Breast epithelium (tissue), 3 donors: ENCODE measurements at regions not wholly inside any gene's neighbourhood (a gene's known extent, or its start where the extent isn't known, plus 50 kb on each side); places are given as distances from the start of the nearest gene placed in this dataset.

Experiments
- POLR2A ChIP-seq: fragments of 450-650 bp; IDR thresholded peaks from one replicate; pipeline ENCODE4 v1.6.1; 2016; ENCODE audit warnings: antibody characterized with exemption, mild to moderate bottlenecking, moderate library complexity
- POLR2AphosphoS5 ChIP-seq, 3 donors: sonication (generic); formaldehyde crosslinking; IDR thresholded peaks; one replicate each; pipeline ENCODE4 v1.6.1; 2017; ENCODE audit warnings: antibody characterized with exemption in 3 of 3
- TF ChIP-seq, protein P1 (sequence below), 3 donors: fragments of 450-650 bp; IDR thresholded peaks; one replicate each; pipeline ENCODE4 v1.5.1; 2016 to 2017; ENCODE audit warnings: antibody characterized with exemption in 3 of 3, mild to moderate bottlenecking in 3 of 3, moderate library complexity in 3 of 3

DNA sequence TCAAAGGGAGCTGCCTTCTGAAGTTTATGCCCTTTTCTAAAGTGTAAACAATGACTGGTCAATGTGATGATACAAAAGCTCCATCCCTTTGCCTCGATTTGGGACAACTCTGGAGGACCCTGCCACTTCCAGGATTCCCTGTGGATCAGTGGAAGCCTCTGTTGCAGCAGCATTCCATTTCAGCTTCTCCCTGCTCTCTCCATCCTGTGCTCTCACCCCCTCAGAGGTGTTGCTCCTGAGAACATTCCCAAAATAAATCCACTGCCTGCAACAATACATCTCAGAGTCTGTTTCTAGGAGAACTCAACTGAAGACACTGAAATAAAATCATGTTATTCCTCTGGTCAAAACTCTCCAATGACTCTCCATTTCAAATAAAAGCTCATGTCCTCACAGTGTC, 263.6 kb downstream of the HACE1 start:
- TF ChIP-seq, protein P1, sequence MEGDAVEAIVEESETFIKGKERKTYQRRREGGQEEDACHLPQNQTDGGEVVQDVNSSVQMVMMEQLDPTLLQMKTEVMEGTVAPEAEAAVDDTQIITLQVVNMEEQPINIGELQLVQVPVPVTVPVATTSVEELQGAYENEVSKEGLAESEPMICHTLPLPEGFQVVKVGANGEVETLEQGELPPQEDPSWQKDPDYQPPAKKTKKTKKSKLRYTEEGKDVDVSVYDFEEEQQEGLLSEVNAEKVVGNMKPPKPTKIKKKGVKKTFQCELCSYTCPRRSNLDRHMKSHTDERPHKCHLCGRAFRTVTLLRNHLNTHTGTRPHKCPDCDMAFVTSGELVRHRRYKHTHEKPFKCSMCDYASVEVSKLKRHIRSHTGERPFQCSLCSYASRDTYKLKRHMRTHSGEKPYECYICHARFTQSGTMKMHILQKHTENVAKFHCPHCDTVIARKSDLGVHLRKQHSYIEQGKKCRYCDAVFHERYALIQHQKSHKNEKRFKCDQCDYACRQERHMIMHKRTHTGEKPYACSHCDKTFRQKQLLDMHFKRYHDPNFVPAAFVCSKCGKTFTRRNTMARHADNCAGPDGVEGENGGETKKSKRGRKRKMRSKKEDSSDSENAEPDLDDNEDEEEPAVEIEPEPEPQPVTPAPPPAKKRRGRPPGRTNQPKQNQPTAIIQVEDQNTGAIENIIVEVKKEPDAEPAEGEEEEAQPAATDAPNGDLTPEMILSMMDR (IDR thresholded peaks at IDR 0.05) = no peak
- TF ChIP-seq POLR2AphosphoS5 (IDR thresholded peaks at IDR 0.05) (no peak), POLR2A (no peak)
